Activated CD8-positive, alpha-beta memory T cell treated with anti-CD3 and anti-CD28 coated beads for 48 hours (primary cell): ENCODE measurements at regions not wholly inside any gene's neighbourhood (a gene's known extent, or its start where the extent isn't known, plus 50 kb on each side); places are given as distances from the start of the nearest gene placed in this dataset.

Experiments used
- DNase-seq, 3 experiments: peaks; one replicate each; pipeline ENCODE4 v3.0.0-alpha.2; 2020; ENCODE audit warnings: low read depth in 2 of 3, low spot score in 2 of 3

GRCh38 chr3:103319912-103320311 lies 885.1 kb downstream of the ZPLD1 start:
- DNase-seq: no peak

GRCh38 chr3:103337179-103337845 lies 902.5 kb downstream of the ZPLD1 start:
- no peak for DNase-seq

DNA sequence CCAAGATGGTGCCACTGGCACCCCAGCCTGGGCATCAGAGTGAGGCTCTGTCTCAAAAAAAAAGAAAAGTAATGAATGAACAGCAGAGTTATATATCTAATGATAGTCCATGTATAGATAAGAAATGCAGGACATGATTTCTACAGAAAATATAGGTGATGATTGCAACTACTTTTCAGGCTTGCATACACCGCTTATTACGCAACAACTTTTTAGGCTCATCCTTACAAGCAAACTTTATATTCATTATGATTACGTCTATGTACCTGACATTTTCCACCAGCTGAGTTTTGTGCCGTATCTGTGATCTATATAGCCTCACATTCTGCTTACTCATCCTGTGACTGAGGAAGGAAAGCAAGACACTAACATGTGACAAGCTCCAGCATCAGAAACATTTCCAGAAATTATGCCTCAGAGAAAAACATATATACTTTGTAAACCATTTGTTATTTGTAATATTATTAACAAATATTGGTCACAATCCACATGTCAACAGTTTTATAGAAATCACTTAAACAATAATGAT lies 906.3 kb downstream of the ZPLD1 start:
- no peak for DNase-seq

GRCh38 chr3:103342205-103342731 lies 907.5 kb downstream of the ZPLD1 start:
- DNase-seq: no peak

- no peak for DNase-seq
Observed at GRCh38 chr3:103349760-103350159, 914.9 kb downstream of the ZPLD1 start.

DNA sequence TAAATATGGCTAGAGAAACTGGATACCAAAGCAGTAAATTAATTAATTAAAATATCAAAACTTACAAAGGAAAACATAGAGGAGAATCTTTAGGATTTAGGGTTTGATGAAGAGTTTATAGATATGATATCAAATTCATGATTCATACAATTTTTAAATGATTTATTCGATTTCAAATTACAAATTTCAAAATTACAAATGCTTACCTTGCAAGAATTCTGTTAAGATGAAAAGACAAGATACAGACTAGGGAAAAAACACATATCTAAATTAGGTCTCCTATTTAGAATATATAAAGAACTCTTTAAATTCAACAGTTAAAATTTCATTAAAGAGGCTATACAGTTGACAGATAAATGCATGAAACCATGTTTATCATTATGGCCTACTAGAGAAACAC lies 930.7 kb downstream of the ZPLD1 start:
- DNase-seq: no peak

- no peak for DNase-seq
Observed at GRCh38 chr3:103367481-103367880, 932.7 kb downstream of the ZPLD1 start.

DNA sequence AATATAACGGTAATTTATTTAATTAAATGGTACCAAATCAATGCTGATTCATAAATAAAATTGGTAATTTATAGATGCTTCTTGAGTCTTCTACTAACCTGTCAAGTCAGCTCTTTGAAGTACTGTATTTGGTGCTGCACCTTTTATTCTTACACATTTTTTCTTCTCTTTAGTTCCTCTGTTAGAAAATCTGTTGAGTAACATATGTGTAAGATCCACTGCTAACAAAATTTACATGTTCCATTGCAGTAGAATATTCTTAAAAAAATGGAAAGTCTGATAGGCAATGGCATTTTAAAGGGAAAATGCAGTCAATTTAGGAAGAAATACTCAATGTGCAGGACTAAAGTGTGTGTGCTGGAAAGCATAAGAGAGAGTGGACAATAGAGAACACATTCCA lies 936.6 kb downstream of the ZPLD1 start:
- no peak for DNase-seq

DNA sequence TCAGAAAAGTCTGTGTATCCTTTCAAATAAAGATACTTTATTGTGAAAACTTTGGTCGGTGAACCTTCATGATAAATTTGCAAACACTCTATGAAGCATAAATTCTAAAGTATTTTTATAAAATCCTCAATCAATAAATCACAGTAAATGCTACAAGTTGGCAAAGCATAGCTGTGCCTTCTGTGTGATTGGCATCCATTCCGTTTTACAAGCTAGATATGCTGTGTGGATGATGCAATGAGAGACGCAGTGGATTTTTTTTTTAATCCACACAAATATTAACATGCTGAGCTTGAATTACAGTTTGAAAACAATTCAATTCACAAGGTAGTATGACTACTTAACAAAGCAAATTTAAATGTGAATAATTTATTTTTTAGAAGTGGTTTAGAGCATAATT lies 937.2 kb downstream of the ZPLD1 start:
- no peak for DNase-seq

- no peak for DNase-seq
Observed at GRCh38 chr3:103380391-103380790, 945.6 kb downstream of the ZPLD1 start.

- DNase-seq: no peak
Observed at GRCh38 chr3:103381296-103382079, 946.7 kb downstream of the ZPLD1 start.

- no peak for DNase-seq
Observed at GRCh38 chr3:103385961-103386656, 951.3 kb downstream of the ZPLD1 start.

- no peak for DNase-seq
Observed at GRCh38 chr3:103388214-103388613, 953.4 kb downstream of the ZPLD1 start.

DNA sequence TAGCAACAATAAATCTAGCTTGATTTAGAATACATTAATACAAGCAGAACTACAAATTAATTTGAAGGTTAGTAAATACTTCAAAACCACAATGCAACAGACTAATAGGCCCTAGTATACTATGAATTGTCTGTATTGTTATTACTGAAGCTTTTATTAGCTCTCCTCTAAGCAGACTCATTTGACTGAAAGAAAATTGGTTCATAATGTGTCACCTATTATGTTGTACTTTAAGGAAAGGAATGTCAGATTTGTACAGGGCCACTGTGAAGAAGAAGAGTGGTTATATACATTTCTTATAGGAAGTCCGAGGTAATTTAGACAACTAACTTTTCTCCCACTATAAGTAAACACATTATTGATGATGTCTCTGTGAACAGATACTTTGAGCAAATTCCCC lies 954.5 kb downstream of the ZPLD1 start:
- DNase-seq: no peak

- no peak for DNase-seq
Observed at GRCh38 chr3:103393395-103394186, 958.8 kb downstream of the ZPLD1 start.

- no peak for DNase-seq
Observed at GRCh38 chr3:103403191-103403590, 968.4 kb downstream of the ZPLD1 start.

- no peak for DNase-seq
Observed at GRCh38 chr3:103406320-103406850, 971.6 kb downstream of the ZPLD1 start.

DNA sequence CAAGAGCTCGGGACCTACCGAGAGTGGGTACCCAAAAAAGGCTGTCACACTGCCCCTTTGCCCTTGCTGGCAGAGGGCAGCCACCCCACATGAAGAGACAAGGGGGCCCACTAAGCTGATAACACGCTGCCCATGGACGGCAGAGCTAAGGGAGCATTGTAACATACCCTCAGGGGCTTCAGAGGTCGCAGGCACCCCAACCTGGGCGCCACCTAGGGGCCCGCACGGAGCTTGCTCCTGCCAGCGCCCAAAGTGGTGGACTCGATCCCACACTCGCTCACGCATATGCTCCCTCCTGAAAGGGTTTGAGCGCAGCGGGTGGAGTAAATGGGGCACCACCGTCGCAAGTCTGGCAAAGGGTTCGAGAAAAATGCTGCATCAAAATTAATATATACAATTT lies 975.4 kb downstream of the ZPLD1 start:
- no peak for DNase-seq

DNA sequence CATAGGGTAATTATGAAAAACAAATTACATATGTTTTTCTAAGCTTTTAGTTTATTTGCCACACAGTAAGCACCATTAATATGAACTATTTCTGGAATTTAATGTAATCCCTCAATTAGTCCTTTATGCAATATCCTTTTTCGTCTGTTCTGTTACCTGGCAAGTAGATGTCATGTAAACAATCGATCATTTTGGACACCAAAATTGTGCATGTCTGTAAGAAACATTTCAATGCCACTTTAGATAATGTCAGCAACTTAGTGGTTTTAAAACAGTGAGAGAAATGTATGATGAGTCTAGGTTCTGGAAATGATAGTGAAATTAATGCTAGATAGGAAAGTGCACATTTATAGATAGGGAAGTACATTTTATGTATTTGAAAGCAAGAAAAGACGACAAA lies 986.6 kb downstream of the ZPLD1 start:
- DNase-seq: no peak

- DNase-seq: no peak
Observed at GRCh38 chr3:103437883-103438282, 1003.1 kb downstream of the ZPLD1 start.
